ENCODE measurements at regions not wholly inside any gene's neighbourhood (a gene's known extent, or its start where the extent isn't known, plus 50 kb on each side); places are given as distances from the start of the nearest gene placed in this dataset.

DNA sequence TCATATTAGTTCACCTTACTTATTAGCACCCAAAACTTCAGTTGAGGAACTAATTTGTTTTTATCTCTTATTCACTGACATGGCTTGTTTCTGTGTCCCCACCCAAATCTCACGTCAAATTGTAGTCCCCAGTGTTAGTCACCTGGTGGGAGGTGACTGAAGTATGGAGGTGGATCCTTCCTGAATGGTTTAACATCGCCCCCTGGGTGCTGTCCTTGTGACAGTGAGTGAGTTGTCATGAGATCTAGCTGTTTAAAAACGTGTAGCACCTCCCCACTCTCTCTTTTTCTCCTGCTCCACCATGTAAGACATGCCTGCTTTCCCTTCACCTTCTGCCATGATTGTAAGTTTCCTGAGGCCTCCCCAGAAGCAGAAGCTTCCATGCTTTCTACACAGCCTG lies 75.0 kb upstream of the HECTD2 start:
- no peak for DNase-seq
- H3K4me3 ChIP-seq: no peak overlapping the region
- intact Hi-C loops (cut with DNase I): no loop called here
- no peak for ATAC-seq
- no peaks in the 10 kb centered on the region for H3K4me1 ChIP-seq
- no peak for TF ChIP-seq CTCF (IDR thresholded peaks at IDR 0.05)
- no peak overlapping the region for H3K27ac ChIP-seq
- H3K36me3 ChIP-seq: no peaks in the 10 kb centered on the region
- no peaks in the 10 kb centered on the region for H3K9me3 ChIP-seq
- no peaks in the 10 kb centered on the region for H3K27me3 ChIP-seq

GRCh38 chr10:91339729-91340128 lies 70.4 kb upstream of the HECTD2 start:
- H3K27ac ChIP-seq: no peak overlapping the region
- no peaks in the 10 kb centered on the region for H3K9me3 ChIP-seq
- intact Hi-C loops (cut with DNase I): no loop called here
- no peaks in the 10 kb centered on the region for H3K36me3 ChIP-seq
- no peaks in the 10 kb centered on the region for H3K4me1 ChIP-seq
- TF ChIP-seq CTCF (IDR thresholded peaks at IDR 0.05): no peak
- H3K4me3 ChIP-seq: no peak overlapping the region
- no peak for ATAC-seq
- no peaks in the 10 kb centered on the region for H3K27me3 ChIP-seq
- no peak for DNase-seq

DNA sequence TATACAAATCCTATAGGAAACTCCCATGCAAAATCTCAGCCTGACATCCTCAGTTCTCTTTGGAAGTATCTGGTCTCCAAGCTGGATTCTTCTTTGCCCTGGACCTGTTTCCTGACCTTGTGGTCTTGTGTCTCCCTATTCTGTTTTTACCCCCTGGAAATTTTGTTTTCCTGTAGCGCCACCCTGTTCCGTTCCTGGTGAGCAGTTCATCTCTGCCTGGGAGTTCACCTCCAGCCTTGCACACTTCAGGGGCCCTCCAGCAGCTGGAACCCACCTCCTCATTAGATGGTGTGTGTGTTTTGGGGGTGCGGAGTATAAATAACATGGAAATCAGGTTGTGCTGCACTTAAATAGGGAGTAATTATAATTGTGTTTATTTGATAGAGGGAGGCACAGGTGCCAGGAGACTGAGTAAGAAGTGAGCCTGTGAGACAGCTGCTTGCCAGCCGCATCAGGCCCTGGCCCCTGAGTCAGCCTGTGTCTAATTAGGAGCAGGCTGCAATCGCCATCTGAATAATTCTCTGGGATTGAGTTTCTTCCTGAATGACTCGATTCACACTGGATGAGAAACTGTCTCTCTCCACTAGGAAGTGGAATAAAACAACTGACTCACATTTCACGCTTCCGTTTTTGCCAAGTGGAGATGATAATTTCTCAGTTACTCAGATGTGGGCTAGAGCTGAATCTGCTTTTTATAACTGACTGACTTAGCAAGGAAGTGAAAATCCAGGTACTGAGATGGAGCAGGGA lies 69.4 kb upstream of the HECTD2 start:
- Histone ChIP-seq H3K27me3 (no peaks in the 10 kb centered on the region), H3K4me3 (no peak overlapping the region), H3K9me3 (no peaks in the 10 kb centered on the region), H3K36me3 (no peaks in the 10 kb centered on the region), H3K4me1 (no peaks in the 10 kb centered on the region), H3K27ac (peak overlapping the region; percentile 42 to 64)
- DNase-seq (no peak), ATAC-seq (peak; percentile 66)
- no peak for TF ChIP-seq CTCF (IDR thresholded peaks at IDR 0.05)
- intact Hi-C loops (cut with DNase I): no loop called here

DNA sequence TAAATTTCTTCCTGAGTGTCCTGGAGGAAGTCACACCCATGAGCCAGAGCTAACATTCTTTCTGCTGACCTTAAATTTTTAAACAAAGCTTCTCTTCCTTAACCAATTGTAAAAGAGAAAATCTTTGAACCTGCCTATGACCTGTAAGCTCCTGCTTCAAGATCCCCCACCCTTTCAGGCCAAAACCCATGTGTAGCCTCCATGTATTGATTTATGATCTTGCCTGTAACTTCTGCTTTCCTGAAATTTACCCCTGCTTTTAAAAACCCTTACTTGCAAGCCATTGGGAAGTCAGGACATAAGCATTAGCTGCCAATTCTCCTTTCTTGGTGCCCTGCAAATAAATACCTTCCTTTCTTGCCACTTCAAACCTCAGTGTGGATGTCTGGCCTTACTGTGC lies 68.5 kb upstream of the HECTD2 start:
- no peaks in the 10 kb centered on the region for H3K27me3 ChIP-seq
- DNase-seq: no peak
- TF ChIP-seq CTCF (IDR thresholded peaks at IDR 0.05): no peak
- no peaks in the 10 kb centered on the region for H3K4me1 ChIP-seq
- peak overlapping the region in 1 of 2 donors; percentile 64 for H3K27ac ChIP-seq
- intact Hi-C loops (cut with DNase I): no loop called here
- no peaks in the 10 kb centered on the region for H3K36me3 ChIP-seq
- no peak overlapping the region for H3K4me3 ChIP-seq
- ATAC-seq: no peak
- H3K9me3 ChIP-seq: no peaks in the 10 kb centered on the region

- Histone ChIP-seq H3K27me3 (no peaks in the 10 kb centered on the region), H3K4me1 (no peaks in the 10 kb centered on the region), H3K27ac (no peak overlapping the region), H3K4me3 (no peak overlapping the region), H3K36me3 (no peaks in the 10 kb centered on the region), H3K9me3 (no peaks in the 10 kb centered on the region)
- intact Hi-C loops (cut with DNase I): no loop called here
- TF ChIP-seq CTCF (IDR thresholded peaks at IDR 0.05): no peak
- ATAC-seq (no peak), DNase-seq (no peak)
Measured at GRCh38 chr10:91343010-91343409, 67.1 kb upstream of the HECTD2 start.

Data from left lung (tissue), 4 donors.